Gastrocnemius medialis (tissue), 4 donors: ENCODE measurements at regions not wholly inside any gene's neighbourhood (a gene's known extent, or its start where the extent isn't known, plus 50 kb on each side); places are given as distances from the start of the nearest gene placed in this dataset.

Experiments
- ATAC-seq, 2 donors: fragments of 150-250 bp; one replicate each; pipeline ENCODE4 v1.9.1; 2016
- DNase-seq, 2 donors: peaks; one replicate each; pipeline ENCODE4 v3.0.0-alpha.2; 2019
- H3K27ac ChIP-seq, 4 donors: fragments of 200-600 bp; sonication (generic); 1 replicate in 1 of 4; 2 replicates in 3 of 4; pipeline ENCODE4 v1.5.1; 2016 to 2018; ENCODE audit warnings: mild to moderate bottlenecking in 2 of 4, moderate library complexity in 1 of 4
- H3K27me3 ChIP-seq, 3 donors: fragments of 200-600 bp; sonication (generic) in 2 of 3; 1 replicate in 1 of 3; 2 replicates in 2 of 3; pipeline versions ENCODE4 v1.5.1 to v1.6.0; 2016 to 2019; ENCODE audit warnings: mild to moderate bottlenecking in 1 of 3, moderate library complexity in 1 of 3
- H3K36me3 ChIP-seq, 2 donors: fragments of 200-600 bp; sonication (generic) in 1 of 2; one replicate each; pipeline ENCODE4 v1.5.1; 2017 to 2018
- H3K4me1 ChIP-seq, 2 donors: fragments of 200-600 bp; sonication (generic) in 1 of 2; one replicate each; pipeline ENCODE4 v1.5.1; 2016 to 2017; ENCODE audit warnings: mild to moderate bottlenecking in 2 of 2
- H3K4me3 ChIP-seq, 4 donors: fragments of 200-600 bp; sonication (generic) in 3 of 4; 1 replicate in 1 of 4; 2 replicates in 3 of 4; pipeline ENCODE4 v1.5.1; 2016 to 2019; ENCODE audit warnings: mild to moderate bottlenecking in 2 of 4
- H3K9me3 ChIP-seq, 3 donors: fragments of 200-600 bp; sonication (generic) in 2 of 3; 1 replicate in 1 of 3; 2 replicates in 2 of 3; pipeline ENCODE4 v1.5.1; 2016 to 2019
- POLR2A ChIP-seq, 2 donors: fragments of 450-650 bp; IDR thresholded peaks; one replicate each; pipeline ENCODE4 v1.6.1; 2017; ENCODE audit warnings: antibody characterized with exemption in 2 of 2, mild to moderate bottlenecking in 2 of 2, moderate library complexity in 2 of 2
- in situ Hi-C, 4 donors: fragments of 200-750 bp; cut with MboI; loops; one replicate each; pipeline versions ENCODE4 v1.15.0 to v1.8.0; 2017; ENCODE audit warnings: low sequenced_read_pairs in 4 of 4
- intact Hi-C: fragments of 100-400 bp; cut with DNase I; formaldehyde crosslinking; loops from one replicate; pipeline ENCODE4 v1.15.1; 2023; ENCODE audit warnings: low total_unique reads
- TF ChIP-seq, protein P1 (sequence below), 5 experiments: fragments of 450-650 bp in 3 of 5; fragments of 200-600 bp in 2 of 5; sonication (generic) in 2 of 5; IDR thresholded peaks in 4 of 5; conservative IDR thresholded peaks in 1 of 5; 1 replicate in 4 of 5; 2 replicates in 1 of 5; pipeline ENCODE4 v1.5.1; 2016 to 2019; ENCODE audit warnings: antibody characterized with exemption in 5 of 5, mild to moderate bottlenecking in 3 of 5, moderate library complexity in 3 of 5

DNA sequence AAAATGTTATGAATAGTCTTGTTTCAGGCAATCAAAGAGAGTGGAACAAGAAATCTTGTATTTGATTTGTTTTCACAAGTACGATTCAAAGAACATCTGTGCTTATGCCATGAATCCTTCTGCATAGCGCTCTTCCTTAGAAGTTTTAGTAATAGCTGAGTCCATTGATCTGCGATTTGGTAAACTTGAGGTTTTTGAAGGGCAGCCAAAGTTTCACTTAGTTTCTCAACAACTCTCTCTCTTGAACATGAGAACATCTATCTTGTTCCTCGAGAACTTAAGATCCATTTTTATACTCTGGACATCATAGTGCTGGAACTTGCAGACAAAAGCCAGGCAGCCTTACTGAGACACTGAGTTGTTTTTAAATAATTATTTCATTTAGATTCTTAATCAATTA is 96.2 kb upstream of the USP15 start:
- Histone ChIP-seq H3K27ac (no peak overlapping the region), H3K9me3 (no peaks in the 10 kb centered on the region), H3K36me3 (no peaks in the 10 kb centered on the region), H3K4me1 (no peaks in the 10 kb centered on the region), H3K27me3 (no peaks in the 10 kb centered on the region), H3K4me3 (no peak overlapping the region)
- DNase-seq (no peak), ATAC-seq (no peak)
- in situ Hi-C loops (no loop called here), intact Hi-C loops (no loop called here)
- TF ChIP-seq POLR2A (IDR thresholded peaks at IDR 0.05), result no peak
- TF ChIP-seq, protein P1, sequence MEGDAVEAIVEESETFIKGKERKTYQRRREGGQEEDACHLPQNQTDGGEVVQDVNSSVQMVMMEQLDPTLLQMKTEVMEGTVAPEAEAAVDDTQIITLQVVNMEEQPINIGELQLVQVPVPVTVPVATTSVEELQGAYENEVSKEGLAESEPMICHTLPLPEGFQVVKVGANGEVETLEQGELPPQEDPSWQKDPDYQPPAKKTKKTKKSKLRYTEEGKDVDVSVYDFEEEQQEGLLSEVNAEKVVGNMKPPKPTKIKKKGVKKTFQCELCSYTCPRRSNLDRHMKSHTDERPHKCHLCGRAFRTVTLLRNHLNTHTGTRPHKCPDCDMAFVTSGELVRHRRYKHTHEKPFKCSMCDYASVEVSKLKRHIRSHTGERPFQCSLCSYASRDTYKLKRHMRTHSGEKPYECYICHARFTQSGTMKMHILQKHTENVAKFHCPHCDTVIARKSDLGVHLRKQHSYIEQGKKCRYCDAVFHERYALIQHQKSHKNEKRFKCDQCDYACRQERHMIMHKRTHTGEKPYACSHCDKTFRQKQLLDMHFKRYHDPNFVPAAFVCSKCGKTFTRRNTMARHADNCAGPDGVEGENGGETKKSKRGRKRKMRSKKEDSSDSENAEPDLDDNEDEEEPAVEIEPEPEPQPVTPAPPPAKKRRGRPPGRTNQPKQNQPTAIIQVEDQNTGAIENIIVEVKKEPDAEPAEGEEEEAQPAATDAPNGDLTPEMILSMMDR (IDR thresholded peaks at IDR 0.05 in 4 of 5, conservative IDR thresholded peaks at IDR 0.05 in 1 of 5), result no peak

DNA sequence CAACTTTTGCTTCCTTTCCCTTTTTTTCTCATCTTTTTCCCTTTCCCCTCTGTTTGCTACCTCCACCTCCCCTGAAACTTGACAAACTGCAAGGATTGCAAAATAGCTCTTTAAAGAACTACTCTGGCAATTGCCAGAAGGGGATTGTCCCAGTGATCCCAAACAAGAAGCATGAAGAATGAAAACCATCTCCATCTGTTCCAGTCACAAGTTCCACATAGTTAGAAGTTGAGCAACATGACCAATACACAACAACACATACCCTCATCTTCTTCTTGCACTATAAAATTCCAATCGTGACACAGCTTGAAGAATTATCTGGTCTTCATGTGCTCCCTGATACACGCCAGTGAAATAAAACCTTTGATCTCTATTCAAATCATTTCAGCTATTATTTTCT is 93.7 kb upstream of the USP15 start:
- Histone ChIP-seq H3K27ac (no peak overlapping the region), H3K27me3 (no peaks in the 10 kb centered on the region), H3K9me3 (no peaks in the 10 kb centered on the region), H3K4me3 (no peak overlapping the region), H3K4me1 (no peaks in the 10 kb centered on the region), H3K36me3 (no peaks in the 10 kb centered on the region)
- no peak for TF ChIP-seq POLR2A (IDR thresholded peaks at IDR 0.05)
- TF ChIP-seq, protein P1 (IDR thresholded peaks at IDR 0.05 in 4 of 5, conservative IDR thresholded peaks at IDR 0.05 in 1 of 5), result no peak
- ATAC-seq (peak; percentile 65 to 74), DNase-seq (no peak)
- intact Hi-C loops (no loop called here), in situ Hi-C loops (no loop called here)

DNA sequence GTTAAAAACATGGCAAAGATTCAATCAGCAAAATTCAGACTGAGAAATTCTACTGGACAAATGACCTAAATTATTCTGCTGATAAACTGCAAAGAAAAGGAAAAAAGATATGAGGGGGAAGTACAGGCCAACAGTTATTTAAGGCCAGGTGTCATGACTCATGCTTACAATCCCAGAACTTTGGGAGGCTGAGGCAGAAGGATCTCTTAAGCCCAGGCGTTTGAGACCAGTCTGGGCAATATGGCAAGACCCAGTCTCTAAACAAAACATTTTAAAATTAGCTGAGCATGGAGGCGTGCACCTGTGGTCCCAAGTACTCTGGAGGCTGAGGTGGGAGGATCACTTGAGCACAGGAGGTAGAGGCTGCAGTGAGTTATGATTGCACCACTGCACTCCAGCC is 91.8 kb upstream of the USP15 start:
- H3K36me3 ChIP-seq, result no peaks in the 10 kb centered on the region
- no peaks in the 10 kb centered on the region for H3K27me3 ChIP-seq
- H3K27ac ChIP-seq, result no peak overlapping the region
- DNase-seq, result no peak
- H3K4me1 ChIP-seq, result no peaks in the 10 kb centered on the region
- in situ Hi-C loops (no loop called here), intact Hi-C loops (no loop called here)
- TF ChIP-seq, protein P1 (IDR thresholded peaks at IDR 0.05 in 4 of 5, conservative IDR thresholded peaks at IDR 0.05 in 1 of 5), result no peak
- TF ChIP-seq POLR2A (IDR thresholded peaks at IDR 0.05), result no peak
- H3K9me3 ChIP-seq, result no peaks in the 10 kb centered on the region
- no peak overlapping the region for H3K4me3 ChIP-seq
- ATAC-seq, result no peak

DNA sequence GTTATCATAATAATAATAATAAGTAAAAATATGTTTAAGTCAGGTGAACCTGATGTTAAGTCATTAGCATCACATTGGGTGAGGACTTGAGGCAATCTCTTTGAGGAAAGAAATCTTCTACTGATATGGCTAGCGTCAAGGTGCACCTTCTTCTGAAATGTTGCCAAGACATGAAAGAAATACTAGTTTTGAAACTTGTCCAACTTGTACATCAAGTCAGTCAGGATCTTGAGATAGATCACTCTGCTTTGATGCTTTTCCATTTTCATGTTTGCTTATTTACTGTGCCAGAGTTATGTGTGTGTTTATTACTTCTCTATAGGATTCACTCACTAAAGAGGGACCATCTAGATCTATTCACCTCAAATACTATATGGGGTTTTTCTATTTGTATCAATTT is 90.0 kb upstream of the USP15 start:
- in situ Hi-C loops (no loop called here), intact Hi-C loops (no loop called here)
- TF ChIP-seq POLR2A (IDR thresholded peaks at IDR 0.05), result no peak
- H3K27ac ChIP-seq, result no peak overlapping the region
- H3K27me3 ChIP-seq, result no peaks in the 10 kb centered on the region
- no peaks in the 10 kb centered on the region for H3K9me3 ChIP-seq
- DNase-seq (no peak), ATAC-seq (no peak)
- H3K4me3 ChIP-seq, result no peak overlapping the region
- H3K36me3 ChIP-seq, result no peaks in the 10 kb centered on the region
- no peaks in the 10 kb centered on the region for H3K4me1 ChIP-seq

DNA sequence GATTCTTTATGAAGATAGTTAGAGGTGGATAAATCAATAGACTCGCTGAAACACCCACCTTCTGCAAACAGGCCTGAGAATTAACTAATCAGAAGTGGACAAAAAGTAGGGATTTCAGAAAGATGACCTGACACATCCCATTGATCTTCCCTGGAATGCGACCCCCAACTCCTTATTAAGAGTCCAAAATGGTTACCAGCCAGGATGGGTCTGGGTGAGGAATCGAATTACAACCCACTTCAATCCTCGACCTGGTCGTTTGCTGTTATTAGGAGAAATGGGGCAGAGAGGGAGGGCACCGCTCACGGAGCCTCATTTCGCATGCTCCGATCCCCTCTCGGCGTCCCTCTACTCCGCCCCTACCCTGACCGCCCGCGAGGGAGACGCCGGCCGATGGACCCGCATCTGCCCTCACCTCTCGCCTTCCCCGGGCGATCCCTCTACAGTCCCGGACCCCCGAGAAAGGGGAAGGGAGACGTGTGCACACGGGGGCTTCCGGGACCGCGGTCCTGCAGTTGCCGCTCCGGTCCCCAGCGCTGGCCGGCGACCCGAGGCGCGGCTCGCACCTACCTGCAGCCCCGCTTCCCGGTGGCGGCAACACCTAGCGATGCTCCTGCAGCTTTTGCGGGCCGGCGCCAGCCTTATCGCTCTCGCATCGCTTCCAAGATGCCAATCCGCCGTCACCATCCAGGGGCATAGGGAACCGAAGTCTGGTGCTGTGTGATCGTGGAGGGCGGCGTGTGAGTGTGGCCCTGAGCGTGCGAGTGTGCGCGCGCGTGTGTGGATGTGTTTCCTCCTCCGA is 69.3 kb upstream of the USP15 start:
- in situ Hi-C loops, result no loop called here
- no peak for ATAC-seq
- H3K4me3 ChIP-seq, result peak overlapping the region; percentile 32 to 60 (median 44)

More for the DNA sequence above, 69.3 kb upstream of the USP15 start:
- Histone ChIP-seq H3K4me1 (peaks cover 18 to 21% of the 10 kb centered on the region in 2 donors), H3K9me3 (no peaks in the 10 kb centered on the region), H3K27ac (no peak overlapping the region), H3K27me3 (peaks cover 22 to 37% (median 32%) of the 10 kb centered on the region in 3 donors), H3K36me3 (no peaks in the 10 kb centered on the region)
- no peak for DNase-seq
- TF ChIP-seq, protein P1 (IDR thresholded peaks at IDR 0.05 in 4 of 5, conservative IDR thresholded peaks at IDR 0.05 in 1 of 5), result no peak
- TF ChIP-seq POLR2A (IDR thresholded peaks at IDR 0.05), result no peak
- intact Hi-C loops, result no loop called here
